K562 (cell line): ENCODE measurements at regions not wholly inside any gene's neighbourhood (a gene's known extent, or its start where the extent isn't known, plus 50 kb on each side); places are given as distances from the start of the nearest gene placed in this dataset.

Experiments
- ATAC-seq: fragments of 200-7000 bp; cut with Tn5 transposase; 3 replicates; pipeline ENCODE4 v1.9.1; 2020; ENCODE audit warnings: moderate library complexity
- BruUV-seq: library from RNA; stranded (reverse); fragments of 400-500 nt; replicated peaks from 2 replicates; lab custom pipeline; 2021; lab: Mats Ljungman, UMichigan
- CTCF ChIA-PET: fragments of 300-600 bp; formaldehyde crosslinking; extraction: SDS; loops from one replicate; lab custom pipeline; 2021; ENCODE audit warnings: low intra/inter-chr PET ratio; lab: Yijun Ruan, JAX
- POLR2A ChIA-PET: fragments of 300-600, 350-650 bp; sonication (Branson Sonifier 250); formaldehyde crosslinking; extraction: SDS; loops from one replicate; lab custom pipeline; 2021; ENCODE audit warnings: antibody characterized with exemption, inconsistent platforms; lab: Yijun Ruan, JAX
- DNase-seq, 4 experiments: peaks; one replicate each; pipeline versions ENCODE4 v3.0.0 to v3.0.0-alpha.2; 2011 to 2018; ENCODE audit warnings: low spot score in 3 of 4, mixed read lengths in 3 of 4; ENCODE audit errors: extremely low read depth in 1 of 4
- FAIRE-seq: peaks from 2 replicates; lab custom pipeline; 2011; peaks lifted over from hg19 to GRCh38; lab: Jason Lieb, UNC
- H2AFZ ChIP-seq: 2 replicates; pipeline ENCODE4 v1.6.0; 2011; ENCODE audit warnings: low read depth, low read length, control low read depth, inconsistent platforms
- H3K27ac ChIP-seq: fragments of 200-600 bp; 3 replicates; pipeline ENCODE4 v1.8.0; 2011; ENCODE audit warnings: low read depth, mild to moderate bottlenecking, control low read depth, inconsistent platforms, low read length, moderate library complexity, mixed read lengths; ENCODE audit errors: extremely low read depth
- H3K27me3 ChIP-seq, 2 experiments: fragments of 300-600 bp in 1 of 2; 2 replicates in 1 of 2; 3 replicates in 1 of 2; pipeline versions ENCODE4 v1.6.0 to v1.8.0; 2011; ENCODE audit warnings: inconsistent platforms in 2 of 2, low read length in 2 of 2, mild to moderate bottlenecking in 1 of 2, mixed read lengths in 1 of 2, moderate library complexity in 1 of 2; ENCODE audit not compliant: control insufficient read depth in 2 of 2, insufficient read depth in 2 of 2
- H3K36me3 ChIP-seq: fragments of 300-600 bp; 3 replicates; pipeline ENCODE4 v1.8.0; 2011; ENCODE audit warnings: mild to moderate bottlenecking, low read length, inconsistent platforms; ENCODE audit not compliant: control insufficient read depth, insufficient read depth
- H3K4me1 ChIP-seq, 2 experiments: fragments of 200-600 bp in 1 of 2; replicated peaks in 1 of 2; 2 replicates in 1 of 2; 3 replicates in 1 of 2; pipeline versions ENCODE4 v1.5.1 to v1.8.0; 2011; ENCODE audit warnings: inconsistent platforms in 2 of 2, low read length in 2 of 2, mild to moderate bottlenecking in 1 of 2, mixed read lengths in 1 of 2, moderate library complexity in 1 of 2; ENCODE audit not compliant: control insufficient read depth in 2 of 2, insufficient read depth in 2 of 2
- H3K4me2 ChIP-seq: 2 replicates; pipeline ENCODE4 v1.6.1; 2011; ENCODE audit warnings: low read length, control low read depth, inconsistent platforms, mixed read lengths; ENCODE audit not compliant: insufficient read depth
- H3K4me3 ChIP-seq: fragments of 200-600 bp; sonication (generic), shearing (Covaris generic); 2 replicates; pipeline ENCODE4 v1.5.1; 2016; ENCODE audit warnings: control low read depth, inconsistent platforms
- H3K79me2 ChIP-seq: fragments of 200-600 bp; 3 replicates; pipeline ENCODE4 v1.8.0; 2011; ENCODE audit warnings: low read length, inconsistent platforms; ENCODE audit not compliant: control insufficient read depth, insufficient read depth
- H3K9ac ChIP-seq, 2 experiments: 2 replicates each; pipeline versions ENCODE4 v1.6.0 to v1.6.1; 2011; ENCODE audit warnings: low read depth in 2 of 2, low read length in 2 of 2, control low read depth in 1 of 2, inconsistent platforms in 1 of 2, mild to moderate bottlenecking in 1 of 2, mixed read lengths in 1 of 2; ENCODE audit not compliant: insufficient read depth in 1 of 2
- H3K9me1 ChIP-seq: one replicate; pipeline ENCODE4 v1.6.0; 2011; ENCODE audit warnings: inconsistent platforms, mild to moderate bottlenecking, low read length, moderate library complexity; ENCODE audit not compliant: control insufficient read depth, insufficient read depth
- H3K9me3 ChIP-seq: replicated peaks from 2 replicates; pipeline ENCODE4 v1.5.1; 2011; ENCODE audit warnings: low read depth, low read length, inconsistent platforms; ENCODE audit not compliant: control insufficient read depth, insufficient read depth
- H4K20me1 ChIP-seq: replicated peaks from 2 replicates; pipeline ENCODE4 v1.6.1; 2011; ENCODE audit warnings: low read length, inconsistent platforms, mixed read lengths; ENCODE audit not compliant: control insufficient read depth, insufficient read depth
- CSDE1 ChIP-seq, 2 experiments: fragments of 450-650 bp; IDR thresholded peaks; 2 replicates each; pipeline ENCODE4 v1.6.1; 2016; ENCODE audit warnings: mild to moderate bottlenecking in 1 of 2
- HMG20A ChIP-seq: fragments of 450-650 bp; formaldehyde crosslinking; conservative IDR thresholded peaks from 2 replicates; pipeline ENCODE4 v1.4.0; 2020; ENCODE audit warnings: mild to moderate bottlenecking, mixed read lengths
- NUFIP1 ChIP-seq: fragments of 450-650 bp; IDR thresholded peaks from 2 replicates; pipeline ENCODE4 v1.6.1; 2018; ENCODE audit not compliant: partially characterized antibody
- SNIP1 ChIP-seq: fragments of 450-650 bp; IDR thresholded peaks from 2 replicates; pipeline ENCODE4 v1.7.1; 2017; ENCODE audit warnings: low read depth, mild to moderate bottlenecking
- ZBTB17 ChIP-seq: fragments of 450-650 bp; formaldehyde crosslinking; IDR thresholded peaks from 2 replicates; pipeline ENCODE4 v1.4.0; 2020; ENCODE audit warnings: mild to moderate bottlenecking
- ZNF143 ChIP-seq: sonication (generic); formaldehyde crosslinking; IDR thresholded peaks from 2 replicates; pipeline ENCODE4 v1.9.0; 2022; ENCODE audit warnings: mild to moderate bottlenecking, missing genetic modification reagents
- ZNF253 ChIP-seq: fragments of 250-450 bp; sonication (Bioruptor Pico); conservative IDR thresholded peaks from 2 replicates; pipeline ENCODE4 v1.6.1; 2021; ENCODE audit warnings: mild to moderate bottlenecking
- ZNF263 ChIP-seq: sonication (generic); formaldehyde crosslinking; IDR thresholded peaks from 2 replicates; pipeline ENCODE4 v1.8.0; 2022; ENCODE audit warnings: mild to moderate bottlenecking, missing genetic modification reagents, borderline replicate concordance
- ZNF57 ChIP-seq: fragments of 450-650 bp; formaldehyde crosslinking; IDR thresholded peaks from 2 replicates; pipeline ENCODE4 v1.4.0; 2020; ENCODE audit warnings: mild to moderate bottlenecking, moderate library complexity
- WGBS: fragments of 100-300 bp; shearing (Covaris generic); methylation state at CpG from one replicate; pipeline ENCODE4 v1.1.6; 2016; ENCODE audit warnings: low coverage, mixed read lengths; ENCODE audit not compliant: insufficient coverage; ENCODE audit errors: missing lambda C conversion rate; 5-methylcytosine and 5-hydroxymethylcytosine counted together
- in situ Hi-C: fragments of 300-500 bp; cut with MboI; formaldehyde crosslinking; loops from 4 replicates; pipeline ENCODE4 v1.15.0; 2018; ENCODE audit warnings: inconsistent platforms, mixed read lengths
- intact Hi-C: fragments of 100-400 bp; cut with micrococcal nuclease; formaldehyde crosslinking; loops from 2 replicates; pipeline ENCODE4 v1.14.2; 2022
- TF ChIP-seq, protein P1 (sequence below): fragments of 450-650 bp; IDR thresholded peaks from 2 replicates; pipeline ENCODE4 v1.6.1; 2018; ENCODE audit warnings: mild to moderate bottlenecking, low read depth; ENCODE audit not compliant: partially characterized antibody
- TF ChIP-seq, protein P2 (sequence below): sonication (generic); formaldehyde crosslinking; IDR thresholded peaks from 2 replicates; pipeline ENCODE4 v1.8.1; 2023; ENCODE audit warnings: missing genetic modification reagents, mild to moderate bottlenecking, borderline replicate concordance

GRCh38 chr13:78993792-78994191 is 334.8 kb upstream of the OBI1 start:
- Histone ChIP-seq H3K4me3 (no peak overlapping the region), H3K9me1 (no peaks in the 10 kb centered on the region), H4K20me1 (no peaks in the 10 kb centered on the region), H3K4me1 (no peaks in the 10 kb centered on the region), H3K9ac (no peak overlapping the region), H3K9me3 (no peaks in the 10 kb centered on the region), H3K27ac (no peak overlapping the region)
- WGBS, result 0% methylated on average over 2 of the region's 2 CpGs
- POLR2A ChIA-PET, result no interaction called here
- ATAC-seq (no peak), DNase-seq (no peak), FAIRE-seq (no peak)
- CTCF ChIA-PET, result no interaction called here
- intact Hi-C loops, result no loop called here
- BruUV-seq, result no TSS peak
- TF ChIP-seq, protein P1, sequence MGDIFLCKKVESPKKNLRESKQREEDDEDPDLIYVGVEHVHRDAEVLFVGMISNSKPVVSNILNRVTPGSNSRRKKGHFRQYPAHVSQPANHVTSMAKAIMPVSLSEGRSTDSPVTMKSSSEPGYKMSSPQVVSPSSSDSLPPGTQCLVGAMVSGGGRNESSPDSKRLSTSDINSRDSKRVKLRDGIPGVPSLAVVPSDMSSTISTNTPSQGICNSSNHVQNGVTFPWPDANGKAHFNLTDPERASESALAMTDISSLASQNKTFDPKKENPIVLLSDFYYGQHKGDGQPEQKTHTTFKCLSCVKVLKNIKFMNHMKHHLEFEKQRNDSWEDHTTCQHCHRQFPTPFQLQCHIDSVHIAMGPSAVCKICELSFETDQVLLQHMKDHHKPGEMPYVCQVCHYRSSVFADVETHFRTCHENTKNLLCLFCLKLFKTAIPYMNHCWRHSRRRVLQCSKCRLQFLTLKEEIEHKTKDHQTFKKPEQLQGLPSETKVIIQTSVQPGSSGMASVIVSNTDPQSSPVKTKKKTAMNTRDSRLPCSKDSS, result no peak
- no peak for TF ChIP-seq HMG20A (CRISPR knock-in tag)
- TF ChIP-seq, all 486 proteins: peak for 0
- Histone ChIP-seq H3K4me2 (no peak overlapping the region), H3K27me3 (no peaks in the 10 kb centered on the region), H2AFZ (no peak overlapping the region), H3K36me3 (no peaks in the 10 kb centered on the region), H3K79me2 (no peaks in the 10 kb centered on the region)
- in situ Hi-C loops, result loop anchor here (25.0 kb wide), 1 partner anchor 856 kb away; no protein-coding TSS in a partner anchor

DNA sequence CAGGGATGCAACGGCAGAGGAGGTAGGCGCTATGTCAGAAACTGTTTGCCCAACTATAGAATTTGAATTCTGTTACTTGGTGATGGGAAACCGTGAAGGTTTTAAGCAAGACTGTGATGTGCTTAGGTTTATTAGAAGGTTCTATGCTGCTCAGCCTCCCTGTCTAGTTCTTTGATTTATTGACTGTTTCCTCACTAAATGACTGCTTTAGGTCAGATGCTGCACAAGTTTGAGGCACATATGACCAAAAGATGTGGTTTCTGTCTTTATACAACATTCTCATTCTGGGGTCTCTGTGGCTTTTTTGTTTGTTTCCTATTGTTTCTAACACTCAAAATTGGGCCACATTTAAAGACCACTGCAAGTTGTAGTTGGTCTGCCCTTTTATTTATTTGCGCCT is 323.0 kb upstream of the OBI1 start:
- Histone ChIP-seq H3K9me3 (no peaks in the 10 kb centered on the region), H3K9ac (no peak overlapping the region), H3K36me3 (no peaks in the 10 kb centered on the region), H3K4me2 (no peak overlapping the region), H3K9me1 (no peaks in the 10 kb centered on the region), H3K79me2 (no peaks in the 10 kb centered on the region), H3K27ac (no peak overlapping the region), H2AFZ (no peak overlapping the region), H3K27me3 (no peaks in the 10 kb centered on the region), H4K20me1 (no peaks in the 10 kb centered on the region), H3K4me1 (no peaks in the 10 kb centered on the region), H3K4me3 (no peak overlapping the region)
- CTCF ChIA-PET, result no interaction called here
- POLR2A ChIA-PET, result interaction anchor here (0.8 kb wide), 1 partner anchor 11 kb away, joined by 3 read pairs; no protein-coding TSS in a partner anchor
- DNase-seq (no peak), ATAC-seq (no peak), FAIRE-seq (no peak)
- intact Hi-C loops (no loop called here), in situ Hi-C loops (loop anchor here (10.0 to 25.0 kb wide), 2 partner anchors 667 to 845 kb away; no protein-coding TSS in a partner anchor)
- BruUV-seq, result no TSS peak
- WGBS, result 0% methylated on average over 4 of the region's 4 CpGs
- TF ChIP-seq ZBTB17 (no peak), CSDE1 (IDR thresholded peaks at IDR 0.05) (no peak), ZNF57 (CRISPR knock-in tag) (no peak), ZNF253 (CRISPR knock-in tag) (no peak), SNIP1 (no peak), ZNF143 (no peak), ZNF263 (CRISPR knock-in tag) (no peak), NUFIP1 (no peak), HMG20A (CRISPR knock-in tag) (no peak)
- TF ChIP-seq, protein P2, sequence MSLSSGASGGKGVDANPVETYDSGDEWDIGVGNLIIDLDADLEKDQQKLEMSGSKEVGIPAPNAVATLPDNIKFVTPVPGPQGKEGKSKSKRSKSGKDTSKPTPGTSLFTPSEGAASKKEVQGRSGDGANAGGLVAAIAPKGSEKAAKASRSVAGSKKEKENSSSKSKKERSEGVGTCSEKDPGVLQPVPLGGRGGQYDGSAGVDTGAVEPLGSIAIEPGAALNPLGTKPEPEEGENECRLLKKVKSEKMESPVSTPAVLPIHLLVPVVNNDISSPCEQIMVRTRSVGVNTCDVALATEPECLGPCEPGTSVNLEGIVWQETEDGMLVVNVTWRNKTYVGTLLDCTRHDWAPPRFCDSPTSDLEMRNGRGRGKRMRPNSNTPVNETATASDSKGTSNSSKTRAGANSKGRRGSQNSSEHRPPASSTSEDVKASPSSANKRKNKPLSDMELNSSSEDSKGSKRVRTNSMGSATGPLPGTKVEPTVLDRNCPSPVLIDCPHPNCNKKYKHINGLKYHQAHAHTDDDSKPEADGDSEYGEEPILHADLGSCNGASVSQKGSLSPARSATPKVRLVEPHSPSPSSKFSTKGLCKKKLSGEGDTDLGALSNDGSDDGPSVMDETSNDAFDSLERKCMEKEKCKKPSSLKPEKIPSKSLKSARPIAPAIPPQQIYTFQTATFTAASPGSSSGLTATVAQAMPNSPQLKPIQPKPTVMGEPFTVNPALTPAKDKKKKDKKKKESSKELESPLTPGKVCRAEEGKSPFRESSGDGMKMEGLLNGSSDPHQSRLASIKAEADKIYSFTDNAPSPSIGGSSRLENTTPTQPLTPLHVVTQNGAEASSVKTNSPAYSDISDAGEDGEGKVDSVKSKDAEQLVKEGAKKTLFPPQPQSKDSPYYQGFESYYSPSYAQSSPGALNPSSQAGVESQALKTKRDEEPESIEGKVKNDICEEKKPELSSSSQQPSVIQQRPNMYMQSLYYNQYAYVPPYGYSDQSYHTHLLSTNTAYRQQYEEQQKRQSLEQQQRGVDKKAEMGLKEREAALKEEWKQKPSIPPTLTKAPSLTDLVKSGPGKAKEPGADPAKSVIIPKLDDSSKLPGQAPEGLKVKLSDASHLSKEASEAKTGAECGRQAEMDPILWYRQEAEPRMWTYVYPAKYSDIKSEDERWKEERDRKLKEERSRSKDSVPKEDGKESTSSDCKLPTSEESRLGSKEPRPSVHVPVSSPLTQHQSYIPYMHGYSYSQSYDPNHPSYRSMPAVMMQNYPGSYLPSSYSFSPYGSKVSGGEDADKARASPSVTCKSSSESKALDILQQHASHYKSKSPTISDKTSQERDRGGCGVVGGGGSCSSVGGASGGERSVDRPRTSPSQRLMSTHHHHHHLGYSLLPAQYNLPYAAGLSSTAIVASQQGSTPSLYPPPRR (CRISPR knock-in tag), result no peak
